ENCODE measurements at regions not wholly inside any gene's neighbourhood (a gene's known extent, or its start where the extent isn't known, plus 50 kb on each side); places are given as distances from the start of the nearest gene placed in this dataset.

DNA sequence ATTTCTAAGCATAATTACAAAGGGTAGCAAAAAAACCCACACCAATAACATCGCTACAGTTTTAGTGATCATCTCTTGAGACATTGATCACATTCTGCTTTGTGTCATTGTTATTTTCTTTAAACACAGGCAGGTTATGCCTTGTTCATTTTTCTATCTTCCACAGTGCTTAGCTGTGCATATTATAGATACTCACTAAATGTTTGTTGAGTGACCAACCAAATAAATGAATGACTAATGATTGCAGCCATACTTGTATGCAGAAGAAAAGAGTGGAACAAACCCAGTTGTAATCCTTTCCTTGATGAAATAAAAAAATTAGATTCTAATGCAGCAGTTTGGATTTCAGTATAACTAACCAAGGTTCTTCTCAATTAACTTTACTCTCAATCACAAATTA is 81.0 kb upstream of the RASSF8 start:
- TF ChIP-seq, protein P1, sequence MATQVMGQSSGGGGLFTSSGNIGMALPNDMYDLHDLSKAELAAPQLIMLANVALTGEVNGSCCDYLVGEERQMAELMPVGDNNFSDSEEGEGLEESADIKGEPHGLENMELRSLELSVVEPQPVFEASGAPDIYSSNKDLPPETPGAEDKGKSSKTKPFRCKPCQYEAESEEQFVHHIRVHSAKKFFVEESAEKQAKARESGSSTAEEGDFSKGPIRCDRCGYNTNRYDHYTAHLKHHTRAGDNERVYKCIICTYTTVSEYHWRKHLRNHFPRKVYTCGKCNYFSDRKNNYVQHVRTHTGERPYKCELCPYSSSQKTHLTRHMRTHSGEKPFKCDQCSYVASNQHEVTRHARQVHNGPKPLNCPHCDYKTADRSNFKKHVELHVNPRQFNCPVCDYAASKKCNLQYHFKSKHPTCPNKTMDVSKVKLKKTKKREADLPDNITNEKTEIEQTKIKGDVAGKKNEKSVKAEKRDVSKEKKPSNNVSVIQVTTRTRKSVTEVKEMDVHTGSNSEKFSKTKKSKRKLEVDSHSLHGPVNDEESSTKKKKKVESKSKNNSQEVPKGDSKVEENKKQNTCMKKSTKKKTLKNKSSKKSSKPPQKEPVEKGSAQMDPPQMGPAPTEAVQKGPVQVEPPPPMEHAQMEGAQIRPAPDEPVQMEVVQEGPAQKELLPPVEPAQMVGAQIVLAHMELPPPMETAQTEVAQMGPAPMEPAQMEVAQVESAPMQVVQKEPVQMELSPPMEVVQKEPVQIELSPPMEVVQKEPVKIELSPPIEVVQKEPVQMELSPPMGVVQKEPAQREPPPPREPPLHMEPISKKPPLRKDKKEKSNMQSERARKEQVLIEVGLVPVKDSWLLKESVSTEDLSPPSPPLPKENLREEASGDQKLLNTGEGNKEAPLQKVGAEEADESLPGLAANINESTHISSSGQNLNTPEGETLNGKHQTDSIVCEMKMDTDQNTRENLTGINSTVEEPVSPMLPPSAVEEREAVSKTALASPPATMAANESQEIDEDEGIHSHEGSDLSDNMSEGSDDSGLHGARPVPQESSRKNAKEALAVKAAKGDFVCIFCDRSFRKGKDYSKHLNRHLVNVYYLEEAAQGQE (IDR thresholded peaks at IDR 0.05) = no peak
- TF ChIP-seq, protein P2, sequence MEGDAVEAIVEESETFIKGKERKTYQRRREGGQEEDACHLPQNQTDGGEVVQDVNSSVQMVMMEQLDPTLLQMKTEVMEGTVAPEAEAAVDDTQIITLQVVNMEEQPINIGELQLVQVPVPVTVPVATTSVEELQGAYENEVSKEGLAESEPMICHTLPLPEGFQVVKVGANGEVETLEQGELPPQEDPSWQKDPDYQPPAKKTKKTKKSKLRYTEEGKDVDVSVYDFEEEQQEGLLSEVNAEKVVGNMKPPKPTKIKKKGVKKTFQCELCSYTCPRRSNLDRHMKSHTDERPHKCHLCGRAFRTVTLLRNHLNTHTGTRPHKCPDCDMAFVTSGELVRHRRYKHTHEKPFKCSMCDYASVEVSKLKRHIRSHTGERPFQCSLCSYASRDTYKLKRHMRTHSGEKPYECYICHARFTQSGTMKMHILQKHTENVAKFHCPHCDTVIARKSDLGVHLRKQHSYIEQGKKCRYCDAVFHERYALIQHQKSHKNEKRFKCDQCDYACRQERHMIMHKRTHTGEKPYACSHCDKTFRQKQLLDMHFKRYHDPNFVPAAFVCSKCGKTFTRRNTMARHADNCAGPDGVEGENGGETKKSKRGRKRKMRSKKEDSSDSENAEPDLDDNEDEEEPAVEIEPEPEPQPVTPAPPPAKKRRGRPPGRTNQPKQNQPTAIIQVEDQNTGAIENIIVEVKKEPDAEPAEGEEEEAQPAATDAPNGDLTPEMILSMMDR (IDR thresholded peaks at IDR 0.05; ENCODE audit: low read depth, low read length, missing input control) = no peak
- TF ChIP-seq SP1 (IDR thresholded peaks at IDR 0.05) (no peak), TAF1 (conservative IDR thresholded peaks at IDR 0.05) (no peak), RXRA (IDR thresholded peaks at IDR 0.05) (no peak), FOXA1 (IDR thresholded peaks at IDR 0.05) (no peak), YY1 (IDR thresholded peaks at IDR 0.05) (no peak), EGR1 (IDR thresholded peaks at IDR 0.05; ENCODE audit: low read depth in 2 of 2) (no peak), HNF4A (conservative IDR thresholded peaks at IDR 0.05) (no peak), GABPA (IDR thresholded peaks at IDR 0.05 in 1 of 2, conservative IDR thresholded peaks at IDR 0.05 in 1 of 2) (no peak), RAD21 (IDR thresholded peaks at IDR 0.05) (no peak)
- TF ChIP-seq, protein P3, sequence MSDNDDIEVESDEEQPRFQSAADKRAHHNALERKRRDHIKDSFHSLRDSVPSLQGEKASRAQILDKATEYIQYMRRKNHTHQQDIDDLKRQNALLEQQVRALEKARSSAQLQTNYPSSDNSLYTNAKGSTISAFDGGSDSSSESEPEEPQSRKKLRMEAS (IDR thresholded peaks at IDR 0.05) = no peak
- TF ChIP-seq, protein P4, sequence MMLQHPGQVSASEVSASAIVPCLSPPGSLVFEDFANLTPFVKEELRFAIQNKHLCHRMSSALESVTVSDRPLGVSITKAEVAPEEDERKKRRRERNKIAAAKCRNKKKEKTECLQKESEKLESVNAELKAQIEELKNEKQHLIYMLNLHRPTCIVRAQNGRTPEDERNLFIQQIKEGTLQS (IDR thresholded peaks at IDR 0.05) = no peak
- TF ChIP-seq, protein P5, sequence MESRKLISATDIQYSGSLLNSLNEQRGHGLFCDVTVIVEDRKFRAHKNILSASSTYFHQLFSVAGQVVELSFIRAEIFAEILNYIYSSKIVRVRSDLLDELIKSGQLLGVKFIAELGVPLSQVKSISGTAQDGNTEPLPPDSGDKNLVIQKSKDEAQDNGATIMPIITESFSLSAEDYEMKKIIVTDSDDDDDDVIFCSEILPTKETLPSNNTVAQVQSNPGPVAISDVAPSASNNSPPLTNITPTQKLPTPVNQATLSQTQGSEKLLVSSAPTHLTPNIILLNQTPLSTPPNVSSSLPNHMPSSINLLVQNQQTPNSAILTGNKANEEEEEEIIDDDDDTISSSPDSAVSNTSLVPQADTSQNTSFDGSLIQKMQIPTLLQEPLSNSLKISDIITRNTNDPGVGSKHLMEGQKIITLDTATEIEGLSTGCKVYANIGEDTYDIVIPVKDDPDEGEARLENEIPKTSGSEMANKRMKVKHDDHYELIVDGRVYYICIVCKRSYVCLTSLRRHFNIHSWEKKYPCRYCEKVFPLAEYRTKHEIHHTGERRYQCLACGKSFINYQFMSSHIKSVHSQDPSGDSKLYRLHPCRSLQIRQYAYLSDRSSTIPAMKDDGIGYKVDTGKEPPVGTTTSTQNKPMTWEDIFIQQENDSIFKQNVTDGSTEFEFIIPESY (IDR thresholded peaks at IDR 0.05) = no peak

All from liver (tissue), 3 donors.